A673 (cell line): ENCODE measurements at regions not wholly inside any gene's neighbourhood (a gene's known extent, or its start where the extent isn't known, plus 50 kb on each side); places are given as distances from the start of the nearest gene placed in this dataset.

Experiments used
- CTCF ChIP-seq: fragments of 300-800, 200-600 bp; sonication (generic); conservative IDR thresholded peaks from 2 replicates; pipeline ENCODE4 v1.5.1; 2017; ENCODE audit warnings: low read depth, mild to moderate bottlenecking, antibody characterized with exemption, low read length, moderate library complexity, mixed read lengths
- EZH2 ChIP-seq: fragments of 200-600 bp; sonication (generic); IDR thresholded peaks from 2 replicates; pipeline ENCODE4 v1.6.1; 2017; ENCODE audit warnings: borderline replicate concordance, low read depth, mild to moderate bottlenecking, mixed read lengths, antibody characterized with exemption, low read length; ENCODE audit not compliant: poor library complexity, severe bottlenecking

GRCh38 chr4:23707652-23708026 lies 182.2 kb downstream of the PPARGC1A start:
- TF ChIP-seq CTCF, result no peak
- no peak for TF ChIP-seq EZH2
